Stimulated activated CD4-positive, alpha-beta T cell treated with anti-CD3 and anti-CD28 coated beads, TNF-alpha, amount 100 ng/mL, for 24 hours (primary cell): ENCODE measurements at regions not wholly inside any gene's neighbourhood (a gene's known extent, or its start where the extent isn't known, plus 50 kb on each side); places are given as distances from the start of the nearest gene placed in this dataset.

Source experiments
- DNase-seq, 3 experiments: peaks; one replicate each; pipeline ENCODE4 v3.0.0-alpha.2; 2020; ENCODE audit warnings: low read depth in 3 of 3

- DNase-seq = no peak
Observed at GRCh38 chr17:77417575-77417974, 276.8 kb downstream of the SEC14L1 start.

- DNase-seq = no peak
Observed at GRCh38 chr17:77418609-77419008, 277.8 kb downstream of the SEC14L1 start.

- no peak for DNase-seq
Observed at GRCh38 chr17:77419095-77419494, 278.3 kb downstream of the SEC14L1 start.

GRCh38 chr17:77419547-77420094 lies 278.9 kb downstream of the SEC14L1 start:
- no peak for DNase-seq

- DNase-seq = no peak
Observed at GRCh38 chr17:77420095-77420803, 279.5 kb downstream of the SEC14L1 start.

GRCh38 chr17:77420804-77421629 lies 280.2 kb downstream of the SEC14L1 start:
- no peak for DNase-seq

GRCh38 chr17:77421630-77421972 lies 280.8 kb downstream of the SEC14L1 start:
- DNase-seq = no peak

- DNase-seq = no peak
Observed at GRCh38 chr17:77422104-77422747, 281.5 kb downstream of the SEC14L1 start.

- no peak for DNase-seq
Observed at GRCh38 chr17:77422748-77423113, 282.0 kb downstream of the SEC14L1 start.

GRCh38 chr17:77423589-77424451 lies 283.1 kb downstream of the SEC14L1 start:
- no peak for DNase-seq

- no peak for DNase-seq
Observed at GRCh38 chr17:77424585-77425344, 284.0 kb downstream of the SEC14L1 start.

- DNase-seq = no peak
Observed at GRCh38 chr17:77425348-77425747, 284.6 kb downstream of the SEC14L1 start.

- no peak for DNase-seq
Observed at GRCh38 chr17:77425791-77426641, 285.2 kb downstream of the SEC14L1 start.

GRCh38 chr17:77426676-77427386 lies 286.1 kb downstream of the SEC14L1 start:
- no peak for DNase-seq

- no peak for DNase-seq
Observed at GRCh38 chr17:77427391-77427991, 286.7 kb downstream of the SEC14L1 start.

- DNase-seq = no peak
Observed at GRCh38 chr17:77428020-77428748, 287.4 kb downstream of the SEC14L1 start.

GRCh38 chr17:77428749-77429368 lies 288.1 kb downstream of the SEC14L1 start:
- no peak for DNase-seq
